Lower leg skin (tissue), 3 donors: ENCODE measurements at regions not wholly inside any gene's neighbourhood (a gene's known extent, or its start where the extent isn't known, plus 50 kb on each side); places are given as distances from the start of the nearest gene placed in this dataset.

Source experiments
- POLR2A ChIP-seq, 2 donors: fragments of 450-650 bp; IDR thresholded peaks; one replicate each; pipeline ENCODE4 v1.6.1; 2016 to 2017; ENCODE audit warnings: antibody characterized with exemption in 2 of 2, mild to moderate bottlenecking in 1 of 2, moderate library complexity in 1 of 2
- TF ChIP-seq, protein P1 (sequence below), 3 donors: fragments of 450-650 bp; IDR thresholded peaks; one replicate each; pipeline ENCODE4 v1.5.1; 2016; ENCODE audit warnings: antibody characterized with exemption in 3 of 3, mild to moderate bottlenecking in 3 of 3, moderate library complexity in 2 of 3

DNA sequence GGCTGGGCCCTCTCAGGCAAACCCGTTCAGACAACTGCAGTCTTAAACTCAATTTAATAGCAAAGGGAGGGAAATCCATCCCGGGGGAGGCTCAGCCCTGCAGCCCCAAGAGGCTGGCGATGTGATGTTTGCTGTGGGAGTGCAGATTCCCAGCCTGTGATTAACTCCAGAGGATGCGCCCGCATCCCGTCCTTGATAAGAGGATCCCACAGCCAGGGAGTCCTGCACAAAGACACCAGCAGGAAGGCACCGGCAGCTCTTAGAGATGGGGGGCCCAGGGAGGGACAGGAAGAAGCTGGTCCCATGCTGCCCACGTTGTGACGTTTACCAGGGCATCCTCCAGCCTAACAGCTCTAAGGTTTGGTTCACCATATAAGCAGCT lies 64.7 kb downstream of the MRPL36 start:
- TF ChIP-seq, protein P1, sequence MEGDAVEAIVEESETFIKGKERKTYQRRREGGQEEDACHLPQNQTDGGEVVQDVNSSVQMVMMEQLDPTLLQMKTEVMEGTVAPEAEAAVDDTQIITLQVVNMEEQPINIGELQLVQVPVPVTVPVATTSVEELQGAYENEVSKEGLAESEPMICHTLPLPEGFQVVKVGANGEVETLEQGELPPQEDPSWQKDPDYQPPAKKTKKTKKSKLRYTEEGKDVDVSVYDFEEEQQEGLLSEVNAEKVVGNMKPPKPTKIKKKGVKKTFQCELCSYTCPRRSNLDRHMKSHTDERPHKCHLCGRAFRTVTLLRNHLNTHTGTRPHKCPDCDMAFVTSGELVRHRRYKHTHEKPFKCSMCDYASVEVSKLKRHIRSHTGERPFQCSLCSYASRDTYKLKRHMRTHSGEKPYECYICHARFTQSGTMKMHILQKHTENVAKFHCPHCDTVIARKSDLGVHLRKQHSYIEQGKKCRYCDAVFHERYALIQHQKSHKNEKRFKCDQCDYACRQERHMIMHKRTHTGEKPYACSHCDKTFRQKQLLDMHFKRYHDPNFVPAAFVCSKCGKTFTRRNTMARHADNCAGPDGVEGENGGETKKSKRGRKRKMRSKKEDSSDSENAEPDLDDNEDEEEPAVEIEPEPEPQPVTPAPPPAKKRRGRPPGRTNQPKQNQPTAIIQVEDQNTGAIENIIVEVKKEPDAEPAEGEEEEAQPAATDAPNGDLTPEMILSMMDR (IDR thresholded peaks at IDR 0.05): no peak
- no peak for TF ChIP-seq POLR2A (IDR thresholded peaks at IDR 0.05)
